A673 (cell line): ENCODE measurements at regions not wholly inside any gene's neighbourhood (a gene's known extent, or its start where the extent isn't known, plus 50 kb on each side); places are given as distances from the start of the nearest gene placed in this dataset.

ENCODE experiments used
- EZH2 ChIP-seq: fragments of 200-600 bp; sonication (generic); IDR thresholded peaks from 2 replicates; pipeline ENCODE4 v1.6.1; 2017; ENCODE audit warnings: borderline replicate concordance, low read depth, mild to moderate bottlenecking, mixed read lengths, antibody characterized with exemption, low read length; ENCODE audit not compliant: poor library complexity, severe bottlenecking
- TF ChIP-seq, protein P1 (sequence below): fragments of 300-800, 200-600 bp; sonication (generic); conservative IDR thresholded peaks from 2 replicates; pipeline ENCODE4 v1.5.1; 2017; ENCODE audit warnings: low read depth, mild to moderate bottlenecking, antibody characterized with exemption, low read length, moderate library complexity, mixed read lengths

DNA sequence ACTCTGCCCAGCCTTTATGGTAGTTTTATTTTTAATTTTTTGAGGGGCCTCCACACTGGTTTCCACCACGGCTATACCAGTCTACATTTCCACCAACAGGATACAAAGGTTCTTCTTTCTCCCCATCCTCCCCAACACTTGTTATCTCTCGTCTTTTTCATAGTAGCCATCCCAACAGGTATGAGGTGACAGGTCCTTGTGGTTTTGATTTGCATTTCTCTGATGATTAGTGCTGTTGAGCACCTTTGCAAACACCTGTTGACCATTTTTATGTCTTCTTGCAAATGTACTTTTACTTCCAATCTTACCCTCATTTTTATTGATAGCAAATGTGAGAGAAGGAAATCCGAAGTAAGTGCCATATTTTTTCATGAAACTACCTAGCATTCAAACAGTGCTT lies 195.4 kb upstream of the PREP start:
- TF ChIP-seq, protein P1, sequence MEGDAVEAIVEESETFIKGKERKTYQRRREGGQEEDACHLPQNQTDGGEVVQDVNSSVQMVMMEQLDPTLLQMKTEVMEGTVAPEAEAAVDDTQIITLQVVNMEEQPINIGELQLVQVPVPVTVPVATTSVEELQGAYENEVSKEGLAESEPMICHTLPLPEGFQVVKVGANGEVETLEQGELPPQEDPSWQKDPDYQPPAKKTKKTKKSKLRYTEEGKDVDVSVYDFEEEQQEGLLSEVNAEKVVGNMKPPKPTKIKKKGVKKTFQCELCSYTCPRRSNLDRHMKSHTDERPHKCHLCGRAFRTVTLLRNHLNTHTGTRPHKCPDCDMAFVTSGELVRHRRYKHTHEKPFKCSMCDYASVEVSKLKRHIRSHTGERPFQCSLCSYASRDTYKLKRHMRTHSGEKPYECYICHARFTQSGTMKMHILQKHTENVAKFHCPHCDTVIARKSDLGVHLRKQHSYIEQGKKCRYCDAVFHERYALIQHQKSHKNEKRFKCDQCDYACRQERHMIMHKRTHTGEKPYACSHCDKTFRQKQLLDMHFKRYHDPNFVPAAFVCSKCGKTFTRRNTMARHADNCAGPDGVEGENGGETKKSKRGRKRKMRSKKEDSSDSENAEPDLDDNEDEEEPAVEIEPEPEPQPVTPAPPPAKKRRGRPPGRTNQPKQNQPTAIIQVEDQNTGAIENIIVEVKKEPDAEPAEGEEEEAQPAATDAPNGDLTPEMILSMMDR: no peak
- TF ChIP-seq EZH2: no peak
